ENCODE measurements at regions not wholly inside any gene's neighbourhood (a gene's known extent, or its start where the extent isn't known, plus 50 kb on each side); places are given as distances from the start of the nearest gene placed in this dataset.
A peak's percentile ranks its signal among the peaks of the same experiment; 100 is the strongest.

DNA sequence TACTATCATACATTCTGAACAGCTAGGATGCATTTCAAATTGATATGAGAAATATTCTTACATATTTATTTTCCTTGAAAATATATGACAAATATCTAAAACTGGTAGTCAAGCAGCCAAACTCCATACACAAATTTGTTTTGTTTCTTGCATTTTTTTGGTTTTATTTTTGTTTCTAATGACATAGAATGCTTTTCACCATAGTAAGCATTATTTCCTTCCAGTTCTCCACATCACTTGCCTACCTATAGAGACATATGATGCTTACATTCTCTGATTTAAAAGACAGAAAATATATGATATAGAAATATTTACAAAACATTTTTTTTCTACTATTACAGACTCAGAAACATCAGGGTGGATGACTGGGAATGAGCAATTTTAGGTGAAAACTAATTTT, 726.4 kb upstream of the ADGRL4 start:
- no peak overlapping the region for H3K4me3 ChIP-seq (replicated peaks in 1 of 3; ENCODE audit: insufficient read depth in 1 of 3, low read depth in 2 of 3, low read length in 3 of 3)
- no peak for DNase-seq (ENCODE audit: low spot score)
- H3K4me2 ChIP-seq (ENCODE audit: low read depth, low read length): no peak overlapping the region
- ChIA-PET CTCF (ENCODE audit: low intra/inter-chr PET ratio, low total read pairs) (no interaction called here), POLR2A (no interaction called here)
- H3K9me3 ChIP-seq (ENCODE audit: low read length): peaks cover 81% of the 10 kb centered on the region
- intact Hi-C loops (cut with micrococcal nuclease; ENCODE audit: unreplicated experiment) (no loop called here), in situ Hi-C loops (cut with HindIII; ENCODE audit: extremely low pct_ligation_motif_present, low pct_unique_long_range_greater_than_20kb) (no loop called here)
- H3K36me3 ChIP-seq (replicated peaks in 1 of 2; ENCODE audit: control insufficient read depth in 1 of 2, insufficient read depth in 2 of 2, low read length in 2 of 2): no peaks in the 10 kb centered on the region
- no peaks in the 10 kb centered on the region for H3K79me2 ChIP-seq (ENCODE audit: insufficient read depth, low read length)
- H3K4me1 ChIP-seq (ENCODE audit: insufficient read depth, low read length): no peaks in the 10 kb centered on the region
- no peak overlapping the region for H3K27ac ChIP-seq (ENCODE audit: extremely low read length, insufficient read depth, low read length)
- BruUV-seq (replicated peaks): no TSS peak
- no peaks in the 10 kb centered on the region for H3K27me3 ChIP-seq (ENCODE audit: control insufficient read depth in 1 of 2, insufficient read depth in 2 of 2, low read length in 2 of 2)
- TF ChIP-seq MEF2D (CRISPR knock-in tag; IDR thresholded peaks at IDR 0.05): no peak
- no peak for TF ChIP-seq ZNF337 (CRISPR knock-in tag; IDR thresholded peaks at IDR 0.05; ENCODE audit: borderline replicate concordance, low read depth)
- no peak for TF ChIP-seq NKX3-1 (CRISPR knock-in tag; IDR thresholded peaks at IDR 0.05)
- TF ChIP-seq SMAD1 (CRISPR knock-in tag; IDR thresholded peaks at IDR 0.05; ENCODE audit: borderline replicate concordance, low read depth): no peak
- TF ChIP-seq ATRX (CRISPR knock-in tag; IDR thresholded peaks at IDR 0.05; ENCODE audit: borderline replicate concordance): no peak
- no peak for TF ChIP-seq ZNF569 (CRISPR knock-in tag; IDR thresholded peaks at IDR 0.05; ENCODE audit: borderline replicate concordance)
- TF ChIP-seq CHD2 (IDR thresholded peaks at IDR 0.05; ENCODE audit: low read depth, low read length): no peak
- TF ChIP-seq, protein P1, sequence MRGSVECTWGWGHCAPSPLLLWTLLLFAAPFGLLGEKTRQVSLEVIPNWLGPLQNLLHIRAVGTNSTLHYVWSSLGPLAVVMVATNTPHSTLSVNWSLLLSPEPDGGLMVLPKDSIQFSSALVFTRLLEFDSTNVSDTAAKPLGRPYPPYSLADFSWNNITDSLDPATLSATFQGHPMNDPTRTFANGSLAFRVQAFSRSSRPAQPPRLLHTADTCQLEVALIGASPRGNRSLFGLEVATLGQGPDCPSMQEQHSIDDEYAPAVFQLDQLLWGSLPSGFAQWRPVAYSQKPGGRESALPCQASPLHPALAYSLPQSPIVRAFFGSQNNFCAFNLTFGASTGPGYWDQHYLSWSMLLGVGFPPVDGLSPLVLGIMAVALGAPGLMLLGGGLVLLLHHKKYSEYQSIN (CRISPR knock-in tag; IDR thresholded peaks at IDR 0.05; ENCODE audit: borderline replicate concordance): no peak
- TF ChIP-seq MAFK (conservative IDR thresholded peaks at IDR 0.05 in 1 of 2, IDR thresholded peaks at IDR 0.05 in 1 of 2; ENCODE audit: low read length in 2 of 2): peak; percentile 52 to 77; a peak in 3 of 4 replicates
- TF ChIP-seq MAFF (IDR thresholded peaks at IDR 0.05; ENCODE audit: low read depth, low read length): peak; percentile 59; the same call in 1 of the 2 replicates
- no peak for TF ChIP-seq ZNF557 (CRISPR knock-in tag; IDR thresholded peaks at IDR 0.05)
- no peaks in the 10 kb centered on the region for H4K20me1 ChIP-seq (ENCODE audit: insufficient read depth, low read length)
- ATAC-seq: no peak
- FAIRE-seq: no peak
- H2AFZ ChIP-seq (ENCODE audit: low read length): no peak overlapping the region
- no peak overlapping the region for H3K9ac ChIP-seq (ENCODE audit: insufficient read depth, low read depth, low read length)

Data from HepG2 (cell line).